M059J (cell line): ENCODE measurements at regions not wholly inside any gene's neighbourhood (a gene's known extent, or its start where the extent isn't known, plus 50 kb on each side); places are given as distances from the start of the nearest gene placed in this dataset.
A peak's percentile ranks its signal among the peaks of the same experiment; 100 is the strongest.
"Not testable (repeated sequence)": the region's sequence is repeated elsewhere in the genome, so short reads cannot be mapped to it uniquely, and the experiment has no call there.

Experiments used
- DNase-seq: peaks from one replicate; pipeline ENCODE4 v3.0.0-alpha.2; 2012; ENCODE audit warnings: low read depth

DNA sequence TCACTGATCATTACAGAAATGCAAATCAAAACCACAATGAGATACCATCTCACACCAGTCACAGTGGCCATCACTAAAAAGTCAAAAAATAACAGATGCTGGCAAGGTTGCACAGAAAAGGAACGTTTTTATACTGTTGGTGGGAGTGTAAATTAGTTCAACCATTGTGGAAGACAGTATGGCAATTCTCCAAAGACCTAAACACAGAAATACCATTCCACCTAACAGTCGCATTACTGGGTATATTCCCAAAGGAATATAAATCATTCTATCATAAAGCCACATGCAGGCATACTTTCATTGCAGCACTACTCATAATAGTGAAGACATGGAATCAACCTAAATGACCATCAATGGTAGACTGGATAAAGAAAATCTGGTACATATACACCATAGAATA is 83.2 kb upstream of the ARID5B start:
- not testable (repeated sequence) for DNase-seq

GRCh38 chr10:61819208-61819607 is 82.3 kb upstream of the ARID5B start:
- no peak for DNase-seq

GRCh38 chr10:61821153-61821552 is 80.3 kb upstream of the ARID5B start:
- peak; percentile 57 for DNase-seq

- DNase-seq, result no peak
Measured at GRCh38 chr10:61821693-61822092, 79.8 kb upstream of the ARID5B start.

- no peak for DNase-seq
Measured at GRCh38 chr10:61822096-61822495, 79.4 kb upstream of the ARID5B start.

- peak; percentile 66 for DNase-seq
Measured at GRCh38 chr10:61822781-61823230, 78.7 kb upstream of the ARID5B start.

GRCh38 chr10:61825001-61825400 is 76.5 kb upstream of the ARID5B start:
- DNase-seq, result no peak

DNA sequence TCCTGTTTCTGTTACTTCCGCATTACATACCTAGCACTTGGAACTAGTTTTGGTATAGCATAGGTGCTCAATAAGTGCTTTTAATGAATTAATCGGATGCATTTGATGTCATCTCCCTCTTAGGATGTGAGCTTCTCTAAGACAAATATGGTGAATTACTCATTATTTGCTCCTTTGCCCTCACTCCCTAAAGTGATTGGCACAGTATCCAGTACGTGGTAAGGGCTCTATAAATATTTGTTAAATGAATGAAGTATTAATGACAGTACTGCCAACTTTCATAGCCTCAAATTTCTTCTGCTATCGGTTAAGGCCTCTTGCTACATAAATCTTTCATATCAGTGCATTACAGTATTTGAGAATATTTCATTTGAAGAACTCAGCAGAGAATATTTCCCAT is 75.9 kb upstream of the ARID5B start:
- DNase-seq, result no peak

DNA sequence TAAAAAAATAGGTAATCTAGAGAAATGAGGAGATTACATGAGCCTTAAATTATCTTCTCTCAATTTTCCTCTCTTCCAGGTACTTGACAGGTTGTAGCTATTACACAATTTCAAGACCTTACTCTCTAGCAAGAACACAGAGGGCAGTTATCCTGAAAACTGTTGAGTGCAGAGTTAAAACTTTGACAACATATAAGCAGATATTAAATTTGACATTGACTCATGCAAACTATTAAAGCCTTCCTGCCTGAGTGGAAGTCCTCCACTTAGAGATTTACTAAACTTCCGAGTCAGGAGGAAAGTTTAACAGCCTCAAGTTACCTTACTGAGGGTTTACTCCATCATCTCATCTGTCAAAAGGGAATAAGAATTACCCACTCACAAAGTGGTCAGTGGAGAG is 73.5 kb upstream of the ARID5B start:
- no peak for DNase-seq

- no peak for DNase-seq
Measured at GRCh38 chr10:61828788-61829187, 72.7 kb upstream of the ARID5B start.

GRCh38 chr10:61830072-61830845 is 71.2 kb upstream of the ARID5B start:
- DNase-seq, result no peak

GRCh38 chr10:61830846-61831273 is 70.6 kb upstream of the ARID5B start:
- no peak for DNase-seq

DNA sequence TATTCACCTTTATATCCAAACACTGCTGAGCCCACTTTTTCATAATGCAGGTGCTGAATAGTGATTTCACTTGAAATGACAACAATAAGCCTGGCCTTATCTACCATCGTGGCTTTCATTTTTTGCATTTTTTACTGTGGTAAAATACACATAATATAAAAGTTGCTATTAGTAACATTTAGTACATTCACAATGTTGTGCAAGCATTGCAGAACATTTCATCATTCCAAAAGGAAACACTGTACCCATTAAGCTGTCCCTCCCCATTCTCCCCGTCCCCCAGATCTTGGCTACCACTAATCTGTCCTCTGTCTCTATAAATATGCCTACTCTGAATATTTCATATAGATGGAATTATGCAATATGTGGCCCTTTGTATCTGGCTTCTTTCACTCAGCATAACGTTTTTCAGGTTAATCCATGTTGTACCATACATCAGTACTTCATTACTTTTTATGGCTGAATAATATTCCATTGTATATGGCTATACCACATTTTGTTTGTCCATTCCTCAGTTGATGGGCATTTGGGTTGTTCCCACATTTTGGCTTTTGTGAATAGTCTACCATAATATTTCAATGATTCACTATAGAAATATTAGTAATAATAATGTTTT is 68.5 kb upstream of the ARID5B start:
- peak; percentile 47 for DNase-seq

- no peak for DNase-seq
Measured at GRCh38 chr10:61834519-61834918, 67.0 kb upstream of the ARID5B start.

GRCh38 chr10:61835069-61835945 is 66.2 kb upstream of the ARID5B start:
- DNase-seq, result peak; percentile 88

GRCh38 chr10:61835946-61836887 is 65.3 kb upstream of the ARID5B start:
- DNase-seq, result peak; percentile 68

GRCh38 chr10:61836888-61837754 is 64.4 kb upstream of the ARID5B start:
- peak; percentile 91 for DNase-seq

GRCh38 chr10:61837755-61838171 is 63.7 kb upstream of the ARID5B start:
- peak; percentile 68 for DNase-seq

DNA sequence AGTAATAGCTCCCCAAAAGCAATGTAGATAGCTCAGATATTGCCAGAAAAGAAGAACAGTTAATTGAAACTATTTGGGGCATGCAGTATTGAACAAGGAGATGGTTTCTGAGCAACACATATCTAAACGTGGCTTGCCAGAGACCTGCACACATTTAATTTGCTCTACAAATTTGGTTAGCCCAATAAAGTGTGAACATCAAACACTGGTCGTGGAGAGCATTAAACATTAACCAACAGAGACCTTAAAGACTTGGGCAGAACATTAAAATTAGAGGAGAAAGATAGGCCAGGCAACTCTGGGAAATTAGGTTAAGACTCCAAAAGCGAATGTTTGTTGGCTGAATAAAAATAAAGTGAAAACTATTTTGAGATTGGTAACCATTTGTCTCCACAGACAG is 61.6 kb upstream of the ARID5B start:
- DNase-seq, result no peak

DNA sequence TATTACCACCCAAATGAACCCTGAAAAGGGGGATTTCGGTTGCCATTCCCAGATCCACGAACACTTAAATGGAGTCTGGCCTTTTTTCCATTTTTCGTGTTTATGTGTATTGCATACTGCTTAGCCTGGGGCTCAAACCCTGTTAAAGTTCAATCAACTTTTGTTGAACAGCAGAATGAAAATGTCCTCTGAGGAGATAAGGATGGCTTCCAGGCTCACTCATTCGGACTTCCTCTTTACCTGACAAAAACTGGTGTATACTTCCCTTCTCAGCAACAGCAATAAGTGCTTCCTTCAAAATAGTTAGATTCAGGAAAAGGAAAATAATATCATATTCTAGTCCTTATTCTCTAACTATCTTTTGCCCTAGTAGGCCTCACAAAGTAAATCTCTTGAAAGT is 61.1 kb upstream of the ARID5B start:
- no peak for DNase-seq
